ENCODE measurements at regions not wholly inside any gene's neighbourhood (a gene's known extent, or its start where the extent isn't known, plus 50 kb on each side); places are given as distances from the start of the nearest gene placed in this dataset.

DNA sequence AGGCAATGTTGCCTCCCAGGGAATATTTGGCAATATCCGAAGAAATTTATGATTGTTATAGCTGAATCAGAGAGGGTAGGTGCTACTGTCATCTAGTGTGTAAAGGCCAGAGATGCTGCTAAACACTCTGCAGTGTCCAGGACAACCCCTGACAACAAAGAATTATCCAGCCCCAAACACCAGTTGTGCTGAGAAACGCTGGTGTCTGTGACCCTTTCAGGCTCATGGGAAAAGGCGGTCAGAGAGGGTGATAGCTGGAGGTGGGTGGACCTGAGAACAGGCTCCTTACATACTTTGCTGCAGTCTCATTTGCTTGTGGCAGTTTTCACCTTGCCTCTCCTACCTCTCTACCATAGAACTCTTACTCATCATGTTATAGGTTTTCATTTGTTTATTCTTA, 295.3 kb upstream of the DMRT1 start:
- Histone ChIP-seq H3K9ac (ENCODE audit: insufficient read depth, low read depth, low read length) (no peak overlapping the region), H3K4me2 (ENCODE audit: low read depth, low read length) (no peak overlapping the region), H3K4me1 (ENCODE audit: insufficient read depth, low read length) (no peaks in the 10 kb centered on the region), H3K79me2 (ENCODE audit: insufficient read depth, low read length) (no peaks in the 10 kb centered on the region), H3K27me3 (ENCODE audit: control insufficient read depth in 1 of 2, insufficient read depth in 2 of 2, low read length in 2 of 2) (no peaks in the 10 kb centered on the region), H3K27ac (ENCODE audit: extremely low read length, insufficient read depth, low read length) (no peak overlapping the region), H3K4me3 (replicated peaks in 1 of 3; ENCODE audit: insufficient read depth in 1 of 3, low read depth in 2 of 3, low read length in 3 of 3) (no peak overlapping the region), H3K9me3 (ENCODE audit: low read length) (no peaks in the 10 kb centered on the region), H4K20me1 (ENCODE audit: insufficient read depth, low read length) (no peaks in the 10 kb centered on the region), H3K36me3 (replicated peaks in 1 of 2; ENCODE audit: control insufficient read depth in 1 of 2, insufficient read depth in 2 of 2, low read length in 2 of 2) (no peaks in the 10 kb centered on the region), H2AFZ (ENCODE audit: low read length) (no peak overlapping the region)
- TF ChIP-seq ASH2L (IDR thresholded peaks at IDR 0.05; ENCODE audit: insufficient read length, low read depth, low read length) (no peak), ZNF292 (CRISPR knock-in tag; IDR thresholded peaks at IDR 0.05; ENCODE audit: borderline replicate concordance, low read depth) (no peak), SSRP1 (CRISPR knock-in tag; IDR thresholded peaks at IDR 0.05) (no peak), ZNF775 (CRISPR knock-in tag; IDR thresholded peaks at IDR 0.05; ENCODE audit: borderline replicate concordance) (no peak), ZNF703 (CRISPR knock-in tag; IDR thresholded peaks at IDR 0.05; ENCODE audit: borderline replicate concordance) (no peak), ZBTB42 (CRISPR knock-in tag; IDR thresholded peaks at IDR 0.05) (no peak), ZNF10 (CRISPR knock-in tag; IDR thresholded peaks at IDR 0.05; ENCODE audit: borderline replicate concordance, low read depth) (no peak)
- ChIA-PET CTCF (ENCODE audit: low intra/inter-chr PET ratio, low total read pairs) (interaction anchor here (1.0 kb wide), 1 partner anchor 161 kb away, joined by 4 read pairs; no protein-coding TSS in a partner anchor), POLR2A (no interaction called here)
- intact Hi-C loops (cut with micrococcal nuclease; ENCODE audit: unreplicated experiment): no loop called here
- 63% methylated on average over 3 of the region's 3 CpGs for whole genome bisulfite sequencing (ENCODE audit: low lambda C conversion rate)
- no TSS peak for BruUV-seq (replicated peaks)
- FAIRE-seq (no peak), ATAC-seq (no peak), DNase-seq (ENCODE audit: low spot score) (no peak)
- in situ Hi-C loops (cut with HindIII; ENCODE audit: extremely low pct_ligation_motif_present, low pct_unique_long_range_greater_than_20kb): loop anchor here (10.0 kb wide), 1 partner anchor 161 kb away; no protein-coding TSS in a partner anchor

DNA sequence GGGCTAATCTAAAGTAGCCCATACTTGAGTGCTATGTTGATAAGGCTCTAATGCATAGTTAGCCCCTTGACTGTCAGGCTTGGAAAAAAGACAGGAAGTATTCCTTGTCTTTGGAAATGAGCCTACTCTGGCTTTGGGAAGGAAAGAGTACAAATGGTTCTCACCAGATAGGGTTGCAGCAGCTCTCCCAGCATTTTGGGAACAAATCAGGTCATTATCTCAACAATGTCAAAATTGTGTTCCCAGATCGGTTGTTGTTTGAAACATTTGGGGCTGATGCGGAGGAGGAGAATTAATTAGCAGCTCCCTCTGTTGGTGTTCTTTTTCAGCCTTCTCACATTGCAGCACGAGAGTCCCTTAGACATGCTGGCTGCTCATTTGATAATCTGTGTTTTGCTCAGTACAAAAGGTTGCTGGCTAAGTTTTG, 294.7 kb upstream of the DMRT1 start:
- ChIA-PET CTCF (ENCODE audit: low intra/inter-chr PET ratio, low total read pairs) (interaction anchor here (1.0 kb wide), 1 partner anchor 161 kb away, joined by 4 read pairs; no protein-coding TSS in a partner anchor), POLR2A (no interaction called here)
- no peak overlapping the region for H3K4me3 ChIP-seq (replicated peaks in 1 of 3; ENCODE audit: insufficient read depth in 1 of 3, low read depth in 2 of 3, low read length in 3 of 3)
- no peaks in the 10 kb centered on the region for H3K79me2 ChIP-seq (ENCODE audit: insufficient read depth, low read length)
- H4K20me1 ChIP-seq (ENCODE audit: insufficient read depth, low read length): no peaks in the 10 kb centered on the region
- H3K9me3 ChIP-seq (ENCODE audit: low read length): no peaks in the 10 kb centered on the region
- intact Hi-C loops (cut with micrococcal nuclease; ENCODE audit: unreplicated experiment) (loop anchor here (1.0 kb wide), 1 partner anchor 161 kb away; no protein-coding TSS in a partner anchor), in situ Hi-C loops (cut with HindIII; ENCODE audit: extremely low pct_ligation_motif_present, low pct_unique_long_range_greater_than_20kb) (loop anchor here (10.0 kb wide), 1 partner anchor 162 kb away; no protein-coding TSS in a partner anchor)
- peak; percentile 50; the same call in 2 of the 3 replicates for ATAC-seq
- no peaks in the 10 kb centered on the region for H3K27me3 ChIP-seq (ENCODE audit: control insufficient read depth in 1 of 2, insufficient read depth in 2 of 2, low read length in 2 of 2)
- WGBS (ENCODE audit: low lambda C conversion rate): 21% methylated on average over 3 of the region's 3 CpGs
- H3K9ac ChIP-seq (ENCODE audit: insufficient read depth, low read depth, low read length): no peak overlapping the region
- peak; percentile 60 for FAIRE-seq
- no peak overlapping the region for H3K27ac ChIP-seq (ENCODE audit: extremely low read length, insufficient read depth, low read length)
- BruUV-seq (replicated peaks): no TSS peak
- no peak overlapping the region for H2AFZ ChIP-seq (ENCODE audit: low read length)
- DNase-seq (ENCODE audit: low spot score): peak; percentile 16
- no peak overlapping the region for H3K4me2 ChIP-seq (ENCODE audit: low read depth, low read length)
- no peaks in the 10 kb centered on the region for H3K4me1 ChIP-seq (ENCODE audit: insufficient read depth, low read length)
- H3K36me3 ChIP-seq (replicated peaks in 1 of 2; ENCODE audit: control insufficient read depth in 1 of 2, insufficient read depth in 2 of 2, low read length in 2 of 2): no peaks in the 10 kb centered on the region
- peak; percentile 38; the same call in 1 of the 2 replicates for TF ChIP-seq SMC3 (IDR thresholded peaks at IDR 0.05; ENCODE audit: low read length)
- TF ChIP-seq RFX3 (CRISPR knock-in tag; IDR thresholded peaks at IDR 0.05): no peak
- TF ChIP-seq, protein P1, sequence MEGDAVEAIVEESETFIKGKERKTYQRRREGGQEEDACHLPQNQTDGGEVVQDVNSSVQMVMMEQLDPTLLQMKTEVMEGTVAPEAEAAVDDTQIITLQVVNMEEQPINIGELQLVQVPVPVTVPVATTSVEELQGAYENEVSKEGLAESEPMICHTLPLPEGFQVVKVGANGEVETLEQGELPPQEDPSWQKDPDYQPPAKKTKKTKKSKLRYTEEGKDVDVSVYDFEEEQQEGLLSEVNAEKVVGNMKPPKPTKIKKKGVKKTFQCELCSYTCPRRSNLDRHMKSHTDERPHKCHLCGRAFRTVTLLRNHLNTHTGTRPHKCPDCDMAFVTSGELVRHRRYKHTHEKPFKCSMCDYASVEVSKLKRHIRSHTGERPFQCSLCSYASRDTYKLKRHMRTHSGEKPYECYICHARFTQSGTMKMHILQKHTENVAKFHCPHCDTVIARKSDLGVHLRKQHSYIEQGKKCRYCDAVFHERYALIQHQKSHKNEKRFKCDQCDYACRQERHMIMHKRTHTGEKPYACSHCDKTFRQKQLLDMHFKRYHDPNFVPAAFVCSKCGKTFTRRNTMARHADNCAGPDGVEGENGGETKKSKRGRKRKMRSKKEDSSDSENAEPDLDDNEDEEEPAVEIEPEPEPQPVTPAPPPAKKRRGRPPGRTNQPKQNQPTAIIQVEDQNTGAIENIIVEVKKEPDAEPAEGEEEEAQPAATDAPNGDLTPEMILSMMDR (CRISPR knock-in tag; IDR thresholded peaks at IDR 0.05): peak; percentile 44
- TF ChIP-seq RAD21 (CRISPR knock-in tag; IDR thresholded peaks at IDR 0.05): 0 out of 2 replicates have a peak, but pooled peaks have one; percentile 26
- TF ChIP-seq NR1H2 (CRISPR knock-in tag; IDR thresholded peaks at IDR 0.05; ENCODE audit: borderline replicate concordance, low read depth): no peak
- peak; percentile 50 for TF ChIP-seq STAG1 (CRISPR knock-in tag; IDR thresholded peaks at IDR 0.05)

Measured in HepG2 (cell line).